ENCODE measurements at regions not wholly inside any gene's neighbourhood (a gene's known extent, or its start where the extent isn't known, plus 50 kb on each side); places are given as distances from the start of the nearest gene placed in this dataset.

DNA sequence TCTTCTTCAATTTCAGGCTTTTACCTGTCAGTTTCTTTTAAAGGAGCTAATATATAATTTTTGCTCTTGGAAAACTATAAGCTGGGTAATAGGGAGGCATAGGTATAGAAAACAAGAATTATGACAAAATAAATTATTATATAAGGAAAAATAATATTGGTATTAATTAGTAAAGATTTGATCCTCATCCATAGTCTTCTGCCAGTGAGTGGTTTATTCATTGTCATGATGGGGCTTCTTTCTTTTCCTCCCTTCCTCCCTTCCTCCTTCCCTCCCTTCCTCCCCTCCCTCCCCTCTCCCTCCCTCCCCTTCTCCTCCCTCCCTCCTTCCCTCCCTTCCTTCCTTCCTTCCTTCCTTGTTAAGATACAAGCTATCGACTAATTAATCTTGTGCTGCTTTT is 698.6 kb downstream of the SORCS3 start:
- no peak for DNase-seq

DNA sequence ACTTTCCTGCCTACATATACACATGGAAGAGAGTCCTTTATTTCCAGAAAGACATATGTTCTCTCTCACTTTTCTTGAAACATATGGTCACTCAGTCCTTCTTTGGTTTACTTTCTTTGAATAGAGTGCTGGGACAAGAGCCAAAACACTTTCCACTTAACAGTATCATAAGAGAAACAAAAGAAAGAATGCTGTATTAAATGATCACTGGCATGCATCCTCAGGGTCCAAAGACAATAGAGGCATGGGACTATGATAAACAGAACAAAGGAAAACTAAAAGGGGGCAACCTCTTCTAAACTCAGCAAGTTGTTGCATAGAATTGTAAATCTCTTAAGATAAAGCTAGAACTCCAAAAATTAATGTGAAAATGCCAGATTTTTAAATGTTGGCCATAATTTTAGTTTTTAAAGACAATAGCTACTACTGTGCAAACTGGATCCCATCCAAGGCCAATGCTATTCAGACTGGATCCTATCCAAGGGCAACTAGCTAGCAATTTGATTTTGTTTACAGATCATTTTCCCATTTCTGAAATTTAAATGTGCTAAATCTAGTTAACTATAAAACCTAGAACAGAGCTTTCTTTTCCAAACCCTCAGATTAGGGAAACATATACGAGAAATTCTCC is 687.5 kb downstream of the SORCS3 start:
- DNase-seq = no peak

Data from EL (cell line).